GM19240 (cell line): ENCODE measurements at regions not wholly inside any gene's neighbourhood (a gene's known extent, or its start where the extent isn't known, plus 50 kb on each side); places are given as distances from the start of the nearest gene placed in this dataset.
"Not testable (repeated sequence)": the region's sequence is repeated elsewhere in the genome, so short reads cannot be mapped to it uniquely, and the experiment has no call there.

Experiments
- DNase-seq: peaks from one replicate; pipeline ENCODE4 v3.0.0; 2011; ENCODE audit warnings: low spot score; ENCODE audit not compliant: insufficient read length

DNA sequence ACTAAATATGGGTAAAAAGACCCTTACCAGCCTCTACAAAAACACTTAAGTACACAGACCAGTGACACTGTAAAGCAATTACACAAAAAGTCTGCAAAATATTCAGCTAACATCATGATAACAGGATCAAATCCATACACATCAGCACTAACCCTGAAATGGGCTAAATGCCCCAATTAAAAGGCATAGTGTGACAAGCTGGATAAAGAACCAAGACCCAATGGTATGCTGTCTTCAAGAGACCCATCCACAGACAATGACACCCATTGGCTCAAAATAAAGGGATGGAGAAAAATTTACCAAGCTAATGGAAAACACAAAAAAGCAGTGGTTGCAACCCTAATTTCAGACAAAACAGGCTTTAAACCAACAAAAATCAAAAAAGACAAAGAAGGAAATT lies 221.0 kb upstream of the ISL1 start:
- DNase-seq = no peak

DNA sequence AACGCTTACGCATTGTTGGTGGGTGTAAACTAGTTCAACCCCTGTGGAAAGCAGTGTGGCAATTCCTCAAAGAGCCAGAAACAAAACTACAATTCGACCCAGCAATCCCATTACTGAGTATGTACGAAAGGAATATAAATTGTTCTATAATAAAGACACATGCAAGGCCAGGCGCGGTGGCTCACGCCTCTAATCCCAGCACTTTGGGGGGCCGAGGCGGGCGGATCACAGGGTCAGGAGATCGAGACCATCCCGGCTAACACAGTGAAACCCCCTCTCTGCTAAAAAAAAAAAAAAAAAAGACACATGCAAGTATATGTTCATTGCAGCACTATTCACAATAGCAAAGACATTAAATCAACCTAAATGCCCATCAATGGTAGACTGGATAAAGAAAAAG lies 217.6 kb upstream of the ISL1 start:
- not testable (repeated sequence) for DNase-seq

DNA sequence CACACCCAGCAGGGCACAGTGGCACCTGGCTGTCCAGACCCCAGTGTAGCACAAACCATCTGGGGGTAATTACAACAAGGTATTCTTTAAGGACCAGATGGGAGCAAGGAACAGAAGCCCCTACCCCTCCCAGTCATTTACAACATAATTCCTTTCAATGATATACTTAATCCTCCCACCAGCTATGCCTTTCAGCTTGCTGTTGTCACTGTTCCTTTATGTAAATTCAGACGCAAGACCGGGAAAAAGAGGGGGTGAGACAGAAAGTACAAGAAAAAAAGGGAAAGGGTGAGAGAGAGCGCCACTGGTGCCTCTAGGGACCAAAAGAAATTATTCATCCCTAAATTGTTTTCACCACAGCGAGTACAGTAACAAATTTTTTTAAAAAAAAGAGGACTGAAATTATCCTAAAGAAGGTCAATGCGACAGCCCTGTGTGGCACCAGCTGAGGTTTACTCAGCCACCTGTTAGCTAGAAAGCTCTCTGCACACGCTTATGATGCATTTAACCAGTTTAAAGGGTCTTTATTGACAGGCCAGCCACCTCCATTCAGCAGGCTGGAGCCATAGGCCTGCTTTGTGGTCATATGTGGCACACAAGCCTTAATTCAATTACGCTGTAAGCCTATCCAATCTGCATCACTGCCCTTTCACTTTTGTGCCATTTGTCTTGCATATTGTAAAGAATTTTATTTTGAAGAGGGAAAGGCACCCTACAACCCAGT lies 210.2 kb upstream of the ISL1 start:
- DNase-seq = no peak

DNA sequence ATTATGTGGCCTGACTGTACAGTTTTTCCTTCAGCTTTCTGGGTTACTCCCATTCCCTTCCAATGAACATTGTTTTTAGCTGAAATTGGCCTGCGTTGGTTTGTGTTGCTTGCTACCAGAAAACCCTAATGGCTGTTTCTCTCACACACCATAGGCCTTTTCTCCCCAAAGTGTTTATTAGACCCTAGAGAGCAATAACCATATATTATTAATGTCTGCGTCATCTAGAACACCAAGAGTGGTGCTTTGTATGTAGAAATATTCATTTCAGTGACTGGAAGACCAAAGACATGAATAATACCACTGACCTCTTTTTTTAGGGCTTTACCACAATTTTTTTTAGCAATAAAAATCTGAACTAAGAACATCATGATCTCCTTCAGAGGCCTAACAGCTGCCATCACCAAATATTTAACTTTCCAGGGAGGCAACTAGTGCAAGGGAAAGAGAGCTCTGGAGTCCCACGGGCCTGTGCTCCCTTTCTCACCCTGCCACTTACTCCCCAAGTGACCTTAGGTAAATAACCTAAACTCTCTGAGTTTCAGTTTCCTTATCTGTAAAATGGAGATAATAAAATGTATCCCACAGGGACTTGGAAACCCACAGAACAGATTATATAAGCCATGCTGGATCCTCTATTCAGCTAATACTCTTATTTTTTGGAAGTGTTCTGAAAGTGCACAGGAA lies 201.9 kb upstream of the ISL1 start:
- no peak for DNase-seq

DNA sequence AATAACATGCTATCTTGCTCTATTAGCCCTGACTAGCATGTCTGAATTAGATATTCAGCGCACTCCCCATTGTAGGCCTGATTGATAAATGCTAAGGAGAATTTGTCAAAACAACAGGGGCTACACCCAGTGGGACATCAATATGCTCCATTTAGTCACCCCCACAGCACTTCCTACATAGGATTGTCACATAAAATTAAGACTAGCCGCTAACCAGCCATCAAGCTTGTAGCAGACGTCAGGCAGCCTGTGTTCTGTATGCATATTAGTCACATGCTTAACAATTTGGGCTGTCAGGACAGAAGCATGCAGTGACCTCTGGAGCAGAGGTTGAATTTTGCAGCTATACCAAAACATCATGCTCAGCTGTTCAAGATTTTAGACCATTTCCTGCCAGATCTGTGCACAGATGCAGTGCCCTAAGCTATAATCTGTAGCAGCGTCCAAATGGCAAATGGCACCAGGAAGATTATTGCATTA lies 197.4 kb upstream of the ISL1 start:
- DNase-seq = no peak

DNA sequence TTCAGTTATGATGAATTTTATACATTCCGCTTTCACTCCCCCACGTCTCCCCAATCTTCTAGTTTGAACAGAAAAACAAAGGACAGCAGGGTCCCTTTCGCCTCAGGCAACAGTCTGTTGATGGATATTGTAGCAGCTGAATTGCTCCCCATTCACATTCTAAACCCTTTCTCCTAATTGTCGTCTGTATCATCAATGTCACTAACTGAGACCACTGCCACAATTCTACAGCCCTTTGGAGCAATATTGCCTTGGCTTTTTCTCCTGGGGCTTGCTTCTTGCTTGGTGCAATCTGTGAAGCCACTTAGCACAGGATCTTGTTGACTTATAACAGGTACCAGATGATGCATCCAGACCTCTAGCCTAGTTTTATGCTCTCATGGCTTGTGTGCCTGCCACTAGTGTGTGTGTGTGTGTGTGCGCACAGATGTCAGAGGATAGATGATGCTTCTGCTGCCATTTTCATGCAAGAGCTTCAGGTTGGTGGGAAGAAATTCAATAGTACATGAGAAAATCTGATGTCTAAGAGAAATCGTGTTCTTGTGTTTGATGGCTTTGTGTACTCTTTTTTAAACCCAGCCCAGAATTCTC lies 195.2 kb upstream of the ISL1 start:
- DNase-seq = no peak

DNA sequence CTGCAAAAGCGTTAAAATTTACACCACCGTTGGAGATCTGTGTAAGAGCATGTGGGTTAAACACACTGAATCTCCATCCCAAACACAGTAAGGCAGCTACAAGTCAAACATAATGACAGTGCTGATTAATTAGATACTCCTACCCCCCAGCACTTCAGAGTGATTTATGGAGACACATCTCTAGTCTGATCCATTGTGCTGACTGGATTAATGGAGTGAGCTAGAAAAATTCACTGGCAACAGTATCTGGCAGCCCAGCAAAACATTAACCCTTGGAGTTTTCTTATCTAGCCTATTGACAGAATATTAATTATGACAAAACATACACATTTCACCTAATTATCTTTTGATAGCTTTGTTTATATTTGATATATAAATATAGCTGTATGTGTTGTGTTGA lies 188.6 kb upstream of the ISL1 start:
- DNase-seq = no peak

DNA sequence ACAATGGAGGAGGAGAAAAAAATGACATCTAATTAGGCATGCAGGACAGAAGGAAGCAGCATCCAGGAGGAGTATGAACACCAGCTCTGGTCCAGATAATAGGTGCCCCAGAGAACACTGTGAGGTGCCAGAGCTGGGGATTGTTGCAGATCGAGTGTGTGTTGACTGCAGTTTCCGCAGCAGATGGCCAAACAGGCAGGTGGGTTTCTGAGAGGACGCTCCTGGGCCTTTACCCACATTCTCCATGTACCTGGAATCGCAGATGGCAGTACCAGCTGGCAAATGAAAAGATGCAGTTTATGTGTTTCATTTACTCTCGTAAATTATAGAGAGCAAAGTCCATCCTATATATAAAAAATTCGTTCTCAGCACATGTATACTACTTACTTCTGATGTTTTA lies 182.2 kb upstream of the ISL1 start:
- DNase-seq = no peak

DNA sequence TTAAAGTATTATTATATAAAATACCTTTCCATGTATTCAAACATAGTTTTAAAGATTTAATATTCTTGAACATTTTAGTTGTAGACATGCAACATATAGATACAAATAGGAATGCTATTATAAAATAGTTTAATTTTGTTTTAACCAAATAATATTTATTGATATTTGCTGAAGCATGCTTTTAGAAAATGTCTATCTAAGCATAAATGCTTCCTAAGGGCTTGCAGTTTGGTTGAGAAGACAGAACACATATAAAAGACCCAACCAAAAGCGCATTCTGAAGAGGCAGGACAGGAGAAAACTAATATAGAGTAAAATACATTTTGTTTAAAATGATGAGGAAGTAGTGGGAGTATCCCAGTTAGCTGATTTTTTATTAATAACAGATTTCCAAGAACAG lies 181.5 kb upstream of the ISL1 start:
- no peak for DNase-seq

DNA sequence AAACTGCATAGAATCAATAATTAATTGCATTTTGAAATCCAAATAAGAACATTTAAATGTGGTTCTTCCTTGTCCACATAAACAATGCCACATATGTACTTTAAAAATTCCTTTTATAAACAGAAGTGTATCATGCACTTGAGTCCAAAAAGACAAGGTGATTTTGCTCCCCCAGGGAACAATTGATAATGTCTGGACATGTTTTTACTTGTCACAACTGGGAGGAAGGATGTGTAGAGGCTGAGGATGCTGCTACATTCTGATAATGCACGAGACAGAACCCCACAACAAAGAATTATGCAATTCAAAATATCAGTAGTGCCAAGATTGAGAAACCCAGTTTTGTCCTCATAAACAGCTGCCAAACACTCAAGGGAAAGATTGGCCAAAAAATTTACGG lies 181.1 kb upstream of the ISL1 start:
- no peak for DNase-seq

DNA sequence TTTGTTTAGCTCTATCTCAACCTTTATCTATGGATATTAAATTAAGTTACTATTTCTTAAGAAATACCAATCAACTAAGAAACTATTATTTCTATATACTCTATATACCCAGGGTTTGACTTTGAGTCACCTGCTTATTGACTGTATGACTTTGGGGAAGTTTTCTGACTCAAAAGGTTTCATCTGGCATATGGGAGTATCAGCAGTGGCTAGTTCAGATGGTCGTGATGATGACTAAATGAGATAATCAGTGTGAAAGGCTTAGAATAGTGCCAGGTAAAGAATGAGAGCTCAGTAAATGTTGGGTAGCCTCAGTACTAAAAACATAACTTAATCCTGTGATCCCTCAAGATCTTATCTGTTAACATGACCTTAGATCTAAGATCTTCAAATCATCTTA lies 179.7 kb upstream of the ISL1 start:
- no peak for DNase-seq

DNA sequence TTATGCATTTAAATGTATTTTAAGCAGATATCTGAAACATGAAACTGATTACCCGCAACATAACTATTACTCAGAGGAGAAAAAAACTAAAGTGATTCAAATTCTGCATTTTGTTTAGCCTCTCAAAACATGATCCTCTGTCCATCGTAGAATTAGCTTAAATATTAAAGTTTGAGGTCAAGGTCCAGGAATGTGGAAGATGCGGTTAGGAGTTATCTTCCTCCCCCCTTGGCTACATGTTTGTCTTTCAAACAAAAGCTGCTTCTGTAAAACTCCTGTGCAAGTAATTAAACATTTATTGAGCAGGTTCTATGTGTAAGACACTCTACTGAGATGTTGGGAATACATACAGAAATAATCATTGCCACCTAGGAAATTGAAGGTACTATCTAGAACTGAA lies 175.0 kb upstream of the ISL1 start:
- no peak for DNase-seq

DNA sequence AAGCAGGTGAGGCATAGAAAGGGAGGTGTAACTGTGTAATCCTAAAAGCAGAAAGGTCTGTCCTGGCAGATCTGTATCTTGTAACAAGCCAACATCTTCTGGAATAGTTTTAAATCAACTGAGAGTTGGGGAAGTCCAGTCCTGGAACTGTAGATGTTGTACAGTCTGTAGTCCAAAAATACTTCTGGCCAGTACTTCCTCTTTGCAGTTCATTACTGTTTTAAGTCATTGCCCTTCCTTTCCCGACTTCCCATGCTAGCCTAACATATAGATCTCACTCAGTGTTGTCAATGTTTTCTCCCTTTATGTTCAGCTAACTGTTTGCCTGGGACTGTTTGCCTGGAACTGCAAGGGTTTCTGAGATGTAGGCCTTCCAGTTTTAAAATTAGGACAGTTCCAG lies 168.5 kb upstream of the ISL1 start:
- no peak for DNase-seq

DNA sequence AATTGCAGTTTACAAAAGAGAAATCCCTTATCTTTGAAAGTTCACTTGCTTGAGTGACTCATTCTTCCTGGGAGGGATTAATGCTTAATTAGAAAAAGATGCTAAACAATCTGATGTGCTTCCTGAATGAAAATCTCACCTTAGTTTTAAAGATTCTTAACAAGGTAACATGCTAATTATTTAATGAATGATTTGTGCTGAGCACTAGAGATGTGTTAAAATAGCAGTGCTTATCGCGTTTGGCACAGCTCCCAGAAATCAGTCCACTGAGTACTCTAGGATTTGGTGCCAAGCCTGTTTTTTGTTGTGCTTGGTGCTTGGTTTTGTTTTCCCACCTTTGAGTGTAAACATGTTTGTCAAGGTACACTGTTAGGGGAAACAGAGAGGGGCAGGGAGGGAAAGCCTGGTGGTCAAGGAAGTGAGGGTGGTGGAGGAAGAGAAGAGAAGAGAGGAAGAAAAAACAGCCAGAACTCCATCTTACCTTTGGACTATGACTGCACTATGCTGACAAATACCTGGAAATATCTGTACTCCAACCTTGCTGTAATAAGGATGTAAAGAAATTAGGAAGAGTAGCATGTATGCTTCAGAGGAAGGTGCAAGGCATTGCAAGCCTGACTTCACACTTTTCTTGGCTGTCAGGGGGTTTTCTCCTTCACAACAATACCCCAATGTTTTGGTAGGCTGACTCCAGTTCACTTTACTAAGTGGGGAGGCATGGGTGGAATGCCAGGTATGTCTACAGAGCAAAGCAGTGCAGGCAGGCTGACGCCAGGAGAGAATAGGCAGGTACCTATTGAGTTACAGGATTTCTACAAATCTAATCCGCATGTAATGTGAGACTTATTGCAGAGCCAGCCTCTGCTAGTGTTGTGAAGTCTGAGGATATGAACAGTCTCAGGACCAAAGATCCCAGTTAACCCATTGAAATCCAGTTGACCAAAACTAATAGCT lies 157.2 kb upstream of the ISL1 start:
- no peak for DNase-seq

DNA sequence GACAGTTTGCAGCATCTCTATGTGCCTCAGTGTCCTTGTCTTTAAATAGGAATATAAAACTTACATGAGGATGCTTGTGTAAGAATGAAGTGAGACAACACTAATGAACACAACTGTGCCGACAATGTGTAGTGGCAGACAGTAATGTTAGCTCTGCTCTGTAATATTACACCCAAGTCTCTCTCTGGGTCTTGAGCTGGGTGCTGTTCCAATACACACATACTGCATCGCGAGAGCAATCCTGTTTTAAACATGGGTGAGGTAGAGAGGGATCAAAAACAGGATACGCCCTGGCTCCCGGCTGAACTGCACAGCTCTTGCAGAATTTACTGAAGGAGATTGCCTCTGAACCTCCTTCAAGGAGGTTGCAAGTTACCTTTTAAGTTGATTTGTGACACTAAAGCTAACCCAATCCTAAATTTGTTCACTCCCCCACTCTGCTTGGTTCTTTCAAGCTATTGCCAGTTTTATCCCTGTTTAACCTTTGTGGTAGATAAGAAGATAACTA lies 155.2 kb upstream of the ISL1 start:
- DNase-seq = no peak

DNA sequence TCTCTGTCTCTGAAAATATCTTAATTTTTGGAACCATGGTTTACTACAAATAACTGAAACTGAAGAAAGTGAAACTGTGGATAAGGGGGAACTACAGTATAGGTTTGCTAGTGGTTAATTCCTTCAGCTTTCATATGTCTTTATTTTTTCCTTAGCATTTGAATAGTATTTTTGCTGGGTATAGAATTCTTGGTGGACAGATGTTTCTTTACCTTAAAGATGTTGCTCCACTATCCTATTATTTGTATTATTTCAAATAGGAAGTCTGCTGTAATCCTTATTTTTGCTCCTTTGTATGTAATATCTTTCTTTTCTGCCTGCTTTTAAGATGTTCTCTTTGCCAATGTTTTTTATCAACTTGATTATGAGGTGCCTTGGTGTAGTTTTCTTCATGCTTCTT lies 152.9 kb upstream of the ISL1 start:
- no peak for DNase-seq

DNA sequence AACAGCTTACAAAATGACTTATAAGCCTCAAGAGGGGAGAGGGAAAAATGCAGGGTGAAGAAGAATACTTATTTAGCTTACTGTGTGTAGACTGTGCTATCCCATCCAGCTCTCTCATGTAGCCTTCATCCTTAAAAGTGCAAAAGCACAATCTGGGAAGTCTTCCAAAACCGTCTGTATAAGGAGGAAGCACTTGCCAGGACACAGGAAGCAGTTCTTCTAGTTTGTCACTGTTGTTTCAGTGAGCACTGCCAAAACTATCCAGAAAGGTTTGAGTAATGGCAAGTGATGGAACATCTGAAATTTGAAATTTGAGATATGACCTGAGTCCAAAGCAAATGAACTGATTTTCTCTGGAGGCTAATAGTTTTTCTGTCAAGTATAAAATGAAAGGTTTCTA lies 140.8 kb upstream of the ISL1 start:
- no peak for DNase-seq

DNA sequence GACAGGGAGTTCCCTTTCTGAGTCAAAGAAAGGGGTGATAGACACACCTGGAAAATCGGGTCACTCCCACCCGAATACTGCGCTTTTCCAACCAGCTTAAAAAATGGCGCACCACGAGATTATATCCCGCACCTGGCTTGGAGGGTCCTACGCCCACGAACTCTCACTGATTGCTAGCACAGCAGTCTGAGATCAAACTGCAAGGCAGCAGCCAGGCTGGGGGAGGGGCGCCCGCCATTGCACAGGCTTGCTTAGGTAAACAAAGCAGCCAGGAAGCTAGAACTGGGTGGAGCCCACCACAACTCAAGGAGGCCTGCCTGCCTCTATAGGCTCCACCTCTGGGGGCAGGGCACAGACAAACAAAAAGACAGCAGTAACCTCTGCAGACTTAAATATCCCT lies 132.3 kb upstream of the ISL1 start:
- not testable (repeated sequence) for DNase-seq

DNA sequence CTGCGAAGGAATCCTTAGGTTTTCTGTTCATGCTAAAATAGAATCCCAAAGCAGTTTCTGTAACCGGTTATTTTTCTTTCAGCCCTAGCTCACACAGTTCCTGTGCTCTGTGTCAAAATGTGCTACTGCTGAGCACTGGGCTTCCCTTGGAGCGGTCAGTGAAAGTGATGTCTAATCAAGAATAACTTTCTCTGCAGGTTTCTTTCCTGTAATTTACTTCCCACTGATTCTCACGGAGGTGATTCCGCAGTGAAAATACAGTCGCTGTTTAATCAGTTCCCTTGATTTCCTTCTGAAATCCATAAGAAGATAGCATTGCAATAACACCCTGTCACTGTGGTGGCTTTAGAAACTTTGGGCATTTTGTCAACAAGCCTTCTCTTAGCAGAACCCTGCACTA lies 112.0 kb upstream of the ISL1 start:
- no peak for DNase-seq

DNA sequence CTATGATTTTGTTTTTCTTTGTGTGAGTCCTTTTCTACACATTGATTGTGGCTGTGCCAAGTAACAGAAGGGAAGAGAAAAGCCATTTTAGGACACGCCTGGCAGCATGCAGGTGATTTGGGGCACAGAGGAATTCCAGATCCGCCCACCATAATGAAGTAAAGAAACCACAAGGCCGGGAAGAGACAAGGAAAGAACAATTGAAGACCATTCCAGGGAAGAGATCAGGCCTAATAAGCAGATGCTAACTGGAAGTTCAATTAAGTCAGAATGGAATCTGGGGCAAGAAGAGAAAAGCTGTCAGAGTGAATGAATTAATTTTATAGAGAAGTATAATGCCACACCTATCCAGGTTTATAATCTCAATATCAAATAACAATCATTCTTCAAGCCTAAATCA lies 110.2 kb upstream of the ISL1 start:
- DNase-seq = no peak

DNA sequence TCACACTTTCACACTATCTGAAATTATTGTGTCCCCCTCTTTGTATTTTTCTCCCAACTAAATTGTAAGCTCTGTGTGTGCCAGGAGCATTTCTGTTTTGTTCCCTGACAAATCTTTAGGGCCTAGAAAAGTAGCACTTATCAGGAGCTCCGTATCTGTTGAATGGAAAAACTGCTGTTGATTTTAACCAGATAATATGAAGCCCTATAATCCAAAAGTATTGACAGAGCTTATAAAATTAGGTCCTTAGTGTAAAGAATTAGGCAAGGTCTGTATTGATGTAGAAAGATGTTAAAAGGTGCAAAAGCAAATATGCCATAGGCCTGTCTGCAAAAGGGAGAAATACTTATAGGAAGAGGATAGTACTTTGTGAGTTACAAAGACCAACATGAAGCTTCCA lies 109.4 kb upstream of the ISL1 start:
- no peak for DNase-seq

DNA sequence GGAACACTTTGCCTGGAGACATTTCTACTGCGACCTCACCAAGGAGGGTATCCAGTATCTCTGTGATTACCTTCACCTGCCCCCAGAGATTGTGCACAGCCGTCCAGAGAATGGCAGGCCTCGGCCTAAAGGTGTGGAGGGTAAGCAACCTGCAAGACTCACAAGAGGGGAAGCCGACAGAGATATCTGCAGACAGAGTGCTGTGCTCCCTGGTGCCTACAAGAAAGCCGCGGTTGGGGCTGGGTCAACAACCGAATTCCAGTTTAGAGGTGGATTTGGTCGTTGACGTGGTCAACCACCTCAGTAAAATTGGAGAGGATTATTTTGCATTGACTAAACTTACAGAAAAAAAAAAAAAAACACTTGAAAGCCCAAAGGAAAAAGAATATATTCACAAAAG lies 107.8 kb upstream of the ISL1 start:
- no peak for DNase-seq
